ENCODE measurements at regions not wholly inside any gene's neighbourhood (a gene's known extent, or its start where the extent isn't known, plus 50 kb on each side); places are given as distances from the start of the nearest gene placed in this dataset.

- Histone ChIP-seq H3K4me3 (no peak overlapping the region), H3K27me3 (no peaks in the 10 kb centered on the region), H3K27ac (no peak overlapping the region), H3K4me1 (peaks cover 26% of the 10 kb centered on the region), H3K36me3 (no peaks in the 10 kb centered on the region), H3K9me3 (no peaks in the 10 kb centered on the region)
- TF ChIP-seq POLR2A (IDR thresholded peaks at IDR 0.05) (no peak), CTCF (IDR thresholded peaks at IDR 0.05) (no peak), EP300 (IDR thresholded peaks at IDR 0.05) (no peak), POLR2AphosphoS5 (IDR thresholded peaks at IDR 0.05) (no peak)
- no peak for DNase-seq (ENCODE audit: low spot score in 2 of 2)
- 91% methylated on average over 3 of the region's 3 CpGs for WGBS
Observed at GRCh38 chr10:63696205-63696604, 175.0 kb downstream of the REEP3 start.

- no peak for TF ChIP-seq EP300 (IDR thresholded peaks at IDR 0.05)
- TF ChIP-seq POLR2AphosphoS5 (IDR thresholded peaks at IDR 0.05) = no peak
- TF ChIP-seq POLR2A (IDR thresholded peaks at IDR 0.05) = no peak
- no peak for TF ChIP-seq CTCF (IDR thresholded peaks at IDR 0.05)
- H3K4me1 ChIP-seq = peaks cover 29% of the 10 kb centered on the region
- no peaks in the 10 kb centered on the region for H3K9me3 ChIP-seq
- H3K36me3 ChIP-seq = no peaks in the 10 kb centered on the region
- no peaks in the 10 kb centered on the region for H3K27me3 ChIP-seq
- H3K4me3 ChIP-seq = no peak overlapping the region
- no peak for DNase-seq (ENCODE audit: low spot score in 2 of 2)
- 89% methylated on average over 7 of the region's 7 CpGs for WGBS
- H3K27ac ChIP-seq = no peak overlapping the region
Observed at GRCh38 chr10:63697956-63698786, 177.0 kb downstream of the REEP3 start.

- Histone ChIP-seq H3K36me3 (no peaks in the 10 kb centered on the region), H3K4me1 (peaks cover 29% of the 10 kb centered on the region), H3K27ac (peak overlapping the region; percentile 79), H3K27me3 (no peaks in the 10 kb centered on the region), H3K4me3 (no peak overlapping the region), H3K9me3 (no peaks in the 10 kb centered on the region)
- no peak for TF ChIP-seq POLR2AphosphoS5 (IDR thresholded peaks at IDR 0.05)
- TF ChIP-seq POLR2A (IDR thresholded peaks at IDR 0.05) = no peak
- no peak for TF ChIP-seq CTCF (IDR thresholded peaks at IDR 0.05)
- no peak for DNase-seq (ENCODE audit: low spot score in 2 of 2)
- WGBS = 75% methylated on average over 2 of the region's 2 CpGs
Observed at GRCh38 chr10:63698787-63699150, 177.6 kb downstream of the REEP3 start.

- no peak for TF ChIP-seq POLR2A (IDR thresholded peaks at IDR 0.05)
- no peak for TF ChIP-seq EP300 (IDR thresholded peaks at IDR 0.05)
- no peak for TF ChIP-seq POLR2AphosphoS5 (IDR thresholded peaks at IDR 0.05)
- no peak for TF ChIP-seq CTCF (IDR thresholded peaks at IDR 0.05)
- H3K9me3 ChIP-seq = no peaks in the 10 kb centered on the region
- 32% methylated on average over 5 of the region's 5 CpGs for WGBS
- DNase-seq (ENCODE audit: low spot score in 2 of 2) = no peak
- H3K4me1 ChIP-seq = peaks cover 29% of the 10 kb centered on the region
- no peak overlapping the region for H3K4me3 ChIP-seq
- no peaks in the 10 kb centered on the region for H3K36me3 ChIP-seq
- H3K27ac ChIP-seq = peak overlapping the region; percentile 79
- no peaks in the 10 kb centered on the region for H3K27me3 ChIP-seq
Observed at GRCh38 chr10:63699785-63700613, 178.8 kb downstream of the REEP3 start.

DNA sequence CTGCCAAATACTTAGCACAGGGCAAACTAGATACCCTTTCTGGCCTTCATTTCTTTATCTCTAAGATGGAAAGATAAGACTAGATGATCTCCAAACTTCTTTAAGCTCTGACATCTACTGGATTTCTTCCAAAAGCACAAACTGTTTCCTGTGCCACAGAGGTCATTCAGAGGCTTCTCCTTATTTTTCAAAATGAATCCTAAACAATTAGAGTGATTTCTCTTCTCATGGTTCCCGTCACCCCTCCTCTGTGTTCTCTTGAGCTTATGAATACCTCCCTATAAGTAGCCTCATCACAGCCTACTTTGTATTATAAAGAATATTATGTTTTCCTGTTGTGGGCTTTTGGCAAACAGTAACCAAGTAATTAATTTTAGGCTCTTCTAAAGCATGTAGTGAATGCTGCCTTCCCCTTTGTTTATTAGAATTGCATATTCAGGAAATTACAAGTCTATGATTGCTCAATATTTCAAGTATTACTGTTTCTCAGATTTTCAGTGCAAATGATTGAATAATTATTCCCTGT is 179.5 kb downstream of the REEP3 start:
- 53% methylated on average over 1 of the region's 1 CpG for WGBS
- H3K4me3 ChIP-seq = no peak overlapping the region
- peaks cover 29% of the 10 kb centered on the region for H3K4me1 ChIP-seq
- no peak for DNase-seq (ENCODE audit: low spot score in 2 of 2)
- TF ChIP-seq POLR2AphosphoS5 (IDR thresholded peaks at IDR 0.05) (no peak), POLR2A (IDR thresholded peaks at IDR 0.05) (no peak), CTCF (IDR thresholded peaks at IDR 0.05) (no peak), EP300 (IDR thresholded peaks at IDR 0.05) (no peak)
- peak overlapping the region; percentile 79 for H3K27ac ChIP-seq
- no peaks in the 10 kb centered on the region for H3K27me3 ChIP-seq
- H3K36me3 ChIP-seq = no peaks in the 10 kb centered on the region
- no peaks in the 10 kb centered on the region for H3K9me3 ChIP-seq
